Cardiac muscle cell (in vitro differentiated cells and primary cell): ENCODE measurements at regions not wholly inside any gene's neighbourhood (a gene's known extent, or its start where the extent isn't known, plus 50 kb on each side); places are given as distances from the start of the nearest gene placed in this dataset.

Experiments
- DNase-seq, 2 donors: peaks; one replicate each; pipeline versions ENCODE4 v3.0.0 to v3.0.0-alpha.2; 2010 to 2017; ENCODE audit warnings: low read depth in 1 of 2, low spot score in 1 of 2
- H3K27ac ChIP-seq: fragments of 200-600 bp; sonication (generic); 2 replicates; pipeline ENCODE4 v1.5.1; 2016
- H3K27me3 ChIP-seq: fragments of 200-600 bp; sonication (generic); 2 replicates; pipeline ENCODE4 v1.6.0; 2016; ENCODE audit warnings: control low read depth
- H3K36me3 ChIP-seq: fragments of 200-600 bp; sonication (generic); 2 replicates; pipeline ENCODE4 v1.5.1; 2016; ENCODE audit warnings: control low read depth
- H3K4me1 ChIP-seq: fragments of 200-600 bp; sonication (generic); 2 replicates; pipeline ENCODE4 v1.8.1; 2017; ENCODE audit warnings: low read depth, mild to moderate bottlenecking, mixed run types
- H3K4me3 ChIP-seq: fragments of 200-600 bp; sonication (generic); 2 replicates; pipeline ENCODE4 v1.5.1; 2016; ENCODE audit warnings: mild to moderate bottlenecking
- H3K9me3 ChIP-seq: fragments of 200-600 bp; sonication (generic); 2 replicates; pipeline ENCODE4 v1.5.1; 2017; ENCODE audit warnings: low read depth, mild to moderate bottlenecking, control low read depth
- CTCF ChIP-seq: IDR thresholded peaks from 2 replicates; pipeline ENCODE4 v1.5.1; 2012; ENCODE audit warnings: low read depth, mild to moderate bottlenecking, low read length

GRCh38 chr3:176412771-176413170 is 784.5 kb downstream of the TBL1XR1 start:
- no peaks in the 10 kb centered on the region for H3K27me3 ChIP-seq
- no peak overlapping the region for H3K27ac ChIP-seq
- no peaks in the 10 kb centered on the region for H3K9me3 ChIP-seq
- TF ChIP-seq CTCF, result no peak
- no peak overlapping the region for H3K4me3 ChIP-seq
- no peaks in the 10 kb centered on the region for H3K36me3 ChIP-seq
- no peaks in the 10 kb centered on the region for H3K4me1 ChIP-seq
- DNase-seq, result no peak

GRCh38 chr3:176403531-176403930 is 793.8 kb downstream of the TBL1XR1 start:
- Histone ChIP-seq H3K36me3 (no peaks in the 10 kb centered on the region), H3K27ac (no peak overlapping the region), H3K27me3 (no peaks in the 10 kb centered on the region), H3K9me3 (no peaks in the 10 kb centered on the region), H3K4me3 (no peak overlapping the region), H3K4me1 (no peaks in the 10 kb centered on the region)
- DNase-seq, result no peak
- no peak for TF ChIP-seq CTCF

GRCh38 chr3:176401211-176401610 is 796.1 kb downstream of the TBL1XR1 start:
- TF ChIP-seq CTCF, result no peak
- no peak overlapping the region for H3K4me3 ChIP-seq
- no peaks in the 10 kb centered on the region for H3K4me1 ChIP-seq
- no peak for DNase-seq
- H3K36me3 ChIP-seq, result no peaks in the 10 kb centered on the region
- H3K9me3 ChIP-seq, result no peaks in the 10 kb centered on the region
- H3K27ac ChIP-seq, result no peak overlapping the region
- no peaks in the 10 kb centered on the region for H3K27me3 ChIP-seq

- Histone ChIP-seq H3K27ac (no peak overlapping the region), H3K4me3 (no peak overlapping the region), H3K9me3 (no peaks in the 10 kb centered on the region), H3K27me3 (no peaks in the 10 kb centered on the region), H3K36me3 (no peaks in the 10 kb centered on the region), H3K4me1 (no peaks in the 10 kb centered on the region)
- no peak for DNase-seq
- no peak for TF ChIP-seq CTCF
Measured at GRCh38 chr3:176399193-176399592, 798.1 kb downstream of the TBL1XR1 start.

GRCh38 chr3:176395240-176395639 is 802.0 kb downstream of the TBL1XR1 start:
- Histone ChIP-seq H3K4me3 (no peak overlapping the region), H3K27me3 (no peaks in the 10 kb centered on the region), H3K9me3 (no peaks in the 10 kb centered on the region), H3K36me3 (no peaks in the 10 kb centered on the region), H3K4me1 (no peaks in the 10 kb centered on the region), H3K27ac (no peak overlapping the region)
- TF ChIP-seq CTCF, result no peak
- DNase-seq, result no peak

GRCh38 chr3:176378789-176379188 is 818.5 kb downstream of the TBL1XR1 start:
- DNase-seq, result no peak
- Histone ChIP-seq H3K4me1 (no peaks in the 10 kb centered on the region), H3K27ac (no peak overlapping the region), H3K27me3 (no peaks in the 10 kb centered on the region), H3K36me3 (no peaks in the 10 kb centered on the region), H3K9me3 (no peaks in the 10 kb centered on the region), H3K4me3 (no peak overlapping the region)
- no peak for TF ChIP-seq CTCF
